ENCODE measurements at regions not wholly inside any gene's neighbourhood (a gene's known extent, or its start where the extent isn't known, plus 50 kb on each side); places are given as distances from the start of the nearest gene placed in this dataset.

GRCh38 chr10:44173608-44173894 lies 211.3 kb downstream of the CXCL12 start:
- Histone ChIP-seq H3K9ac (ENCODE audit: low read depth, low read length) (no peak overlapping the region), H3K4me2 (ENCODE audit: insufficient read depth, low read length) (no peak overlapping the region), H3K79me2 (ENCODE audit: insufficient read depth, low read length) (no peaks in the 10 kb centered on the region), H3K4me3 (ENCODE audit: low read depth in 1 of 2, low read length in 2 of 2) (no peak overlapping the region), H3K27me3 (ENCODE audit: insufficient read depth, low read length, poor library complexity) (peaks cover 3% of the 10 kb centered on the region), H3K4me1 (ENCODE audit: insufficient read depth, low read length) (no peaks in the 10 kb centered on the region), H3K27ac (ENCODE audit: low read length) (no peak overlapping the region), H4K20me1 (ENCODE audit: insufficient read depth, low read length) (no peaks in the 10 kb centered on the region), H3K9me3 (ENCODE audit: insufficient read depth, low read length, severe bottlenecking) (no peaks in the 10 kb centered on the region), H3K36me3 (ENCODE audit: insufficient read depth, low read length) (no peaks in the 10 kb centered on the region), H2AFZ (ENCODE audit: low read depth, low read length) (no peak overlapping the region)
- no peak for TF ChIP-seq EZH2 (IDR thresholded peaks at IDR 0.05; ENCODE audit: borderline replicate concordance, low read depth, low read length, severe bottlenecking)
- no peak for DNase-seq
- no peak for ATAC-seq (ENCODE audit: insufficient read depth, low read depth)

- peaks cover 3% of the 10 kb centered on the region for H3K27me3 ChIP-seq (ENCODE audit: insufficient read depth, low read length, poor library complexity)
- H3K27ac ChIP-seq (ENCODE audit: low read length), result no peak overlapping the region
- DNase-seq (no peak), ATAC-seq (ENCODE audit: insufficient read depth, low read depth) (no peak)
- no peaks in the 10 kb centered on the region for H3K4me1 ChIP-seq (ENCODE audit: insufficient read depth, low read length)
- H3K9me3 ChIP-seq (ENCODE audit: insufficient read depth, low read length, severe bottlenecking), result no peaks in the 10 kb centered on the region
- H3K9ac ChIP-seq (ENCODE audit: low read depth, low read length), result no peak overlapping the region
- no peak overlapping the region for H3K4me2 ChIP-seq (ENCODE audit: insufficient read depth, low read length)
- H3K79me2 ChIP-seq (ENCODE audit: insufficient read depth, low read length), result no peaks in the 10 kb centered on the region
- TF ChIP-seq CTCF (IDR thresholded peaks at IDR 0.05; ENCODE audit: borderline replicate concordance, extremely low read depth, low read length, poor library complexity, severe bottlenecking), result no peak
- no peak for TF ChIP-seq EZH2 (IDR thresholded peaks at IDR 0.05; ENCODE audit: borderline replicate concordance, low read depth, low read length, severe bottlenecking)
- no peak overlapping the region for H2AFZ ChIP-seq (ENCODE audit: low read depth, low read length)
- H4K20me1 ChIP-seq (ENCODE audit: insufficient read depth, low read length), result no peaks in the 10 kb centered on the region
- H3K4me3 ChIP-seq (ENCODE audit: low read depth in 1 of 2, low read length in 2 of 2), result no peak overlapping the region
- H3K36me3 ChIP-seq (ENCODE audit: insufficient read depth, low read length), result no peaks in the 10 kb centered on the region
Measured at GRCh38 chr10:44172883-44173607, 211.9 kb downstream of the CXCL12 start.

GRCh38 chr10:44171765-44172164 lies 213.1 kb downstream of the CXCL12 start:
- TF ChIP-seq EZH2 (IDR thresholded peaks at IDR 0.05; ENCODE audit: borderline replicate concordance, low read depth, low read length, severe bottlenecking) (no peak), CTCF (IDR thresholded peaks at IDR 0.05; ENCODE audit: borderline replicate concordance, extremely low read depth, low read length, poor library complexity, severe bottlenecking) (no peak)
- Histone ChIP-seq H3K27me3 (ENCODE audit: insufficient read depth, low read length, poor library complexity) (peaks cover 3% of the 10 kb centered on the region), H2AFZ (ENCODE audit: low read depth, low read length) (no peak overlapping the region), H3K9ac (ENCODE audit: low read depth, low read length) (no peak overlapping the region), H4K20me1 (ENCODE audit: insufficient read depth, low read length) (no peaks in the 10 kb centered on the region), H3K4me3 (ENCODE audit: low read depth in 1 of 2, low read length in 2 of 2) (no peak overlapping the region), H3K9me3 (ENCODE audit: insufficient read depth, low read length, severe bottlenecking) (no peaks in the 10 kb centered on the region), H3K27ac (ENCODE audit: low read length) (no peak overlapping the region), H3K79me2 (ENCODE audit: insufficient read depth, low read length) (no peaks in the 10 kb centered on the region), H3K4me2 (ENCODE audit: insufficient read depth, low read length) (no peak overlapping the region), H3K4me1 (ENCODE audit: insufficient read depth, low read length) (no peaks in the 10 kb centered on the region), H3K36me3 (ENCODE audit: insufficient read depth, low read length) (no peaks in the 10 kb centered on the region)
- DNase-seq (no peak), ATAC-seq (ENCODE audit: insufficient read depth, low read depth) (no peak)

GRCh38 chr10:44168478-44168877 lies 216.4 kb downstream of the CXCL12 start:
- Histone ChIP-seq H3K27ac (ENCODE audit: low read length) (no peak overlapping the region), H3K36me3 (ENCODE audit: insufficient read depth, low read length) (no peaks in the 10 kb centered on the region), H2AFZ (ENCODE audit: low read depth, low read length) (no peak overlapping the region), H3K27me3 (ENCODE audit: insufficient read depth, low read length, poor library complexity) (peaks cover 3% of the 10 kb centered on the region), H3K9me3 (ENCODE audit: insufficient read depth, low read length, severe bottlenecking) (no peaks in the 10 kb centered on the region), H3K4me2 (ENCODE audit: insufficient read depth, low read length) (no peak overlapping the region), H3K4me1 (ENCODE audit: insufficient read depth, low read length) (no peaks in the 10 kb centered on the region), H3K79me2 (ENCODE audit: insufficient read depth, low read length) (no peaks in the 10 kb centered on the region), H3K4me3 (ENCODE audit: low read depth in 1 of 2, low read length in 2 of 2) (no peak overlapping the region), H3K9ac (ENCODE audit: low read depth, low read length) (no peak overlapping the region), H4K20me1 (ENCODE audit: insufficient read depth, low read length) (no peaks in the 10 kb centered on the region)
- no peak for DNase-seq
- no peak for ATAC-seq (ENCODE audit: insufficient read depth, low read depth)
- no peak for TF ChIP-seq CTCF (IDR thresholded peaks at IDR 0.05; ENCODE audit: borderline replicate concordance, extremely low read depth, low read length, poor library complexity, severe bottlenecking)
- no peak for TF ChIP-seq EZH2 (IDR thresholded peaks at IDR 0.05; ENCODE audit: borderline replicate concordance, low read depth, low read length, severe bottlenecking)
